ENCODE measurements at regions not wholly inside any gene's neighbourhood (a gene's known extent, or its start where the extent isn't known, plus 50 kb on each side); places are given as distances from the start of the nearest gene placed in this dataset.
A peak's percentile ranks its signal among the peaks of the same experiment; 100 is the strongest.

DNA sequence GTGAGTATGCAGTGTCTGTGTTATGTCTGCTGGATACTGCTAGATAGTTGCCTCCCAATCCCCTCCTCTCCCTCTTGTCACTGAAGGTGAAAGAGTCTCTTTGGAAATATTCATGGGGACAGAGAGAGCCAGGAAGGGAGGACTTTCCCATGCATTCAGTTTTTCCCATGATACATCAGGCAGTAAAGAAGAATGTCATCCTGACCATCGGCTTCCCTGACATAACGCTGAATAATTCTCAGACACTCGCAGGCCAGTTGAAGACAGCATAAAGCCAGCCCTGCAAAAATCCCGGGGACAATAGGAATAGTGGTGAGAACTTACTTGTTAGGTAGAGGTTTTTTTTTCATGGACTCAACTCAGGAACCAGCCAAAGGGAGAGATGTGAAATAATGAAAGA, 58.1 kb downstream of the KLF4 start:
- DNase-seq (ENCODE audit: low spot score) = no peak

- DNase-seq (ENCODE audit: low spot score) = no peak
Measured at GRCh38 chr9:107430071-107430470, 59.5 kb downstream of the KLF4 start.

DNA sequence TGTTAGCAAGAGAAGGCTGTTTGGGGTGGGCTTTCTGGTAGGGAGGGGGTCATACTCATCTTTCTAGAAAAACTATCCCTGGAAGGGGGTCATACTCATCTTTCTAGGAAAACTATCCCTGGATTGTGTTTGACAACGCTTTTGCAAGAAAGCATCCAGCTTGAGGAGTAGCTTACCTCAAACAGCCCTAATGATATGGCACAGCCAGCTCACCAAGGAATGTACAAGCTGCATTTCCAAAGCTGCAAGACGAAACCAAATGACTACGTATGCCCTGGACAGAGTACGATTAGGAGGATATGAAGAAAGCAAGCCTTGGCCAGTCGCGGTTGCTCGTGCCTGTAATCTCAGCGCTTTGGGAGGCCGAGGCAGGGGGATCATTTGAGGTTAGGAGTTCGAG, 63.4 kb downstream of the KLF4 start:
- DNase-seq (ENCODE audit: low spot score) = no peak

DNA sequence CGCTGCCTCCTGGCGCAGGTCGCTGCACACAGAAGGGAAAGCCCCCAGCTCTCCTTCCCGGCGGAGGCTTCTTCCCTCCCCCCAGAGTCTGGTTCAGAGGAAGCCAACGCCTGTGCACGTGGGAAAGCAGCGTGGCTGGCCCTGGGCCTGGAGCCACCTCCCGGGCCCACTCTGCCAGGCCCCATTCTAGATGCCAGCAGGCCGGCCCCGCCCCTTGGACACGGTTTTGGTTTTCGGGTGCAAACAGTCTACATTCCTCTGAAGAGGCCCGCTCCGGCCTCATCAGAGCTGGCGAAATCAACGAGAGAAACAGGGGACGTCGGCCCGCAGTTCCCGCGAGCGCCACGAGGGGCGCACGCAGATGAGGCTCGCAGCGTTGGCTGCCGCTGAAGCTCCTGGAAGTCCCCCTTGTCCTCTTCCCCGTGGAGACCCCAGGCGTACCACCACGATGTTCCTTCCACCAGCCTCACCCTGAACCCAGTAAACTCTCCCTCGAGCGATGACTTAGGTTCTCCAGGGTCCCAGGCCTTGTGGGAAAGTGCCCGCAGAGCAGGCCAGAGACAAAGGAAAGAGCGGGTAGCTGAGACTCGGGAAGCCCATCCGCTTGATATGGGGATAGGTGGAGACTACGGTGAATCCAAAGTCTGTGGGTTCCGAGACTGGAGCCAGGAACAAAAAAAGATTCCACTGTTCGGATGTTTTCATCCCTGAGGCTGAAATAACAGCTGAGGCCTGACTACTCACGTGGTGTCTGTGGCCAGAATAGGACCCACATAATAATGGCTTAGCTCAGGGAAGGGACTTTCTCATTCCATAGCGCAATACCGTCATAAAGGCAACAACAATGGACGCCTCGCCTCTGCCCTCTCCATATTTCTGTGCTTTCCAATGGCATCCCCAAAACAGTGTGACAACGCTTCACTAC, 64.2 kb downstream of the KLF4 start:
- peak; percentile 37 for DNase-seq (ENCODE audit: low spot score)

- no peak for DNase-seq (ENCODE audit: low spot score)
Measured at GRCh38 chr9:107423540-107423939, 66.0 kb downstream of the KLF4 start.

GRCh38 chr9:107422189-107423185, 67.1 kb downstream of the KLF4 start:
- peak; percentile 39 for DNase-seq (ENCODE audit: low spot score)

- no peak for DNase-seq (ENCODE audit: low spot score)
Measured at GRCh38 chr9:107410420-107410819, 79.1 kb downstream of the KLF4 start.

DNA sequence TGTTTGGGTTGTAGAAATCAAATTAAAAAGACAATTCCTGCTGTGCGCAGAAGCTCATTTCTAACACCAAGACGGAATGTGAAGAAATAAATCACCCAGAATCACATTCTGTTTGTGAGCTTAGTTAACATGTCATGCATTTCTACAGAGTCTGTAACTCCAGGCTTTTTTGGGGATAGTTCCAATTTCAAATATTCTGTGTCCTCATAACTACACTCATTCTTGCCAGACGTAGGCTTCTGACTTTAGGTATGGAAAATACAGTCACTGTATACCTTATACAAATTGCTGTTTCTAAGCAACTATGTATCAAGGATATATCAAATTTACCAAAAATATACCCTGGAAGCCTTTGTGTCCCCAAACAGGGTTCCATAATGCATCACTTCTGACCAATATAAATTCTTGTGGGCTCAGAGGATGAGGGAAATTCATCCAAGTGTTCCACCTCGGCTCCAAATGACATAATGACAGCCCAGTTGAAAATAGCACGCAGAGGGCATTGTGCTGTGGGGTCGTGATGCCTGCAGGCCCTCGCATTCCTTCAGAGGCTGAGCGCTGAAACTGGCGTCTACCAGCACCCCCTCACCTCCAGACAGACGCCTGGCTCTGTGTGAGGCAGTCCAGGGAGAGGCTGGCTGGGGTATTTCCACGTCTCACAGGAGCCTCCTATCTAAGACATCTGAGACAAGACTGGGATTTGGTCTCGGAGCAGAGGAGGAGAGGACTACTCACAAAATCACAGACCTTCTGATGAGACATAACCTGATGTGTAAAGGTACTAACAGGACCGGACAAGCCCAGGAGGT, 79.8 kb downstream of the KLF4 start:
- DNase-seq (ENCODE audit: low spot score) = no peak

DNA sequence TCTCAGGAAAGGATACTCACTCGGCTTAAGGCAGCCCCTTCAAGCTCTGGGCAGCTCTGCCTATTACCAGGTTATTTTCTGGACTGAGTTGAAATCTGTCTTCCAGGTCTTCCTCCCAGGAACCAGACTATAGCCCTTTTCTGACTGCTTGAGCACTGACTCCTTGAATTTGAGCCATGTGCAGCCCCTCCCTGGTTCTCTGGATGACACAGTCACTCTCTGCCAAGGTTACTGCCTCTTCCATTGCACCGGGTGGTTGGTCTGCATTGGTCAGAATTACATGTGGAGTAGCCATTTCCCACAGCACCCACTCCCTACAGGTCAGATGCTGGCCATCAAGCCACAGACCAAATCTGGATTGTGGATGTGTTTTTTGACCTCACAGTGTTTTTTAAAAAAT, 81.9 kb downstream of the KLF4 start:
- DNase-seq (ENCODE audit: low spot score) = no peak

- no peak for DNase-seq (ENCODE audit: low spot score)
Measured at GRCh38 chr9:107405511-107405910, 84.1 kb downstream of the KLF4 start.

GRCh38 chr9:107404736-107405135, 84.8 kb downstream of the KLF4 start:
- DNase-seq (ENCODE audit: low spot score) = no peak

DNA sequence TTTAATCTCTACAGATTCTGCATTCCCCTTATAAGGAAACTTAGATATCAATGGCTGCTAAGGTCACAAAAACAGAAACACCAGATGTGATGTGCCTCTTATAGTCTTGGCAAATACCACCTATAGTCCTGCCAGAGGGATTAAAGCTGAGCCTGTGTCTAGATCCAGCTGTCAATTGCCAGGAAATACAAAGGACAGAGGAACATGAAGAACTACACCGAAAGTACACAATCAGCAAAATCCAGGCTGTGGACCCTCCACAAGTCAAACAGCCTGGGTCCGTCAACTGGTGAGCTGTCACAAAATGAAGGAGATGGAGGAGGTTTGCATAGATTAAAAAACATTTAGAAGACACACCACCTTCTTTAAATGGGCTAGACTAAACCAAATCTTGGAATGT, 85.4 kb downstream of the KLF4 start:
- no peak for DNase-seq (ENCODE audit: low spot score)

- DNase-seq (ENCODE audit: low spot score) = no peak
Measured at GRCh38 chr9:107397076-107398044, 92.2 kb downstream of the KLF4 start.

DNA sequence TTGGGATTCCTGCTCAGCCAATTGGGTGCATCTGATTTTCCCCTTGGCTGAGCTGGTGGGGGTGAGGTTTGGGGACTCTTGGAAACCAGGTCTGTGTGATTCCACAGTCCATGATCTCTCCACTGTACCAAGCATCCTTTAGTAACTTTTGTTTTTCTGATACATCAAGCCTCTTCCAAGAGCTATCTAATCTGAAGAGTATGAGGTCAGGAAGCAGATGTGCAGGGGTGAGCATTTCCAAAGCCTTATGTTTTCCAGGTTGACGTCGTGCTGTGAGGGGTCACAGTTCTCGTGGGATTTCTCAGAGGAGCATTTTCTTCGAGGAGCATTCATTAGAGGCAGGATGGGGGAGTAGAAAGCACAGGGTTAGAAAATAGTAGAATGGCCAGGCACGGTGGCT, 95.3 kb downstream of the KLF4 start:
- no peak for DNase-seq (ENCODE audit: low spot score)

GRCh38 chr9:107390778-107391177, 98.8 kb downstream of the KLF4 start:
- DNase-seq (ENCODE audit: low spot score) = no peak

- no peak for DNase-seq (ENCODE audit: low spot score)
Measured at GRCh38 chr9:107390279-107390678, 99.3 kb downstream of the KLF4 start.

DNA sequence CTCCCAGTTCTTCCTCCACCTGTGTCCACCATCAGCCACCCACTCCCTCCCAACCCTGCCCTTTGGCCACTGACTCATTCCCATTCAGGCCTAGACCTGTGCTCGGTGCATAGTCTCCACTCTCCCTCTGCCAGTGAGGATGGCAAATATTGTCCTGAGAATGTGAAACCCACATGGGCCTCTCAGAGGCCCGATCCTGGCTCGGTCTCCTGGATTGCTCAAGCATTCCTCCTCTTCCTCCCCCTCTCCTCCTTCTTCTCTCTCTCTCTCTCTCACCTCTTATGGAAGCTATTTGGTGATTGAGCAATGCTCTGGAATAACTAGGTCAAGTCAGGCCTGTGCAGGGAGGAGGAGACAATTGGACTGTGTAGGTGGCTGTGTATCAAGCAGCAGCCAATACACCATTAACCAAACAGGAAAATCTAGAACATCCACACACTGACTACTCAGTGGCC, 99.9 kb downstream of the KLF4 start:
- no peak for DNase-seq (ENCODE audit: low spot score)

GRCh38 chr9:107388890-107389289, 100.7 kb downstream of the KLF4 start:
- no peak for DNase-seq (ENCODE audit: low spot score)

DNA sequence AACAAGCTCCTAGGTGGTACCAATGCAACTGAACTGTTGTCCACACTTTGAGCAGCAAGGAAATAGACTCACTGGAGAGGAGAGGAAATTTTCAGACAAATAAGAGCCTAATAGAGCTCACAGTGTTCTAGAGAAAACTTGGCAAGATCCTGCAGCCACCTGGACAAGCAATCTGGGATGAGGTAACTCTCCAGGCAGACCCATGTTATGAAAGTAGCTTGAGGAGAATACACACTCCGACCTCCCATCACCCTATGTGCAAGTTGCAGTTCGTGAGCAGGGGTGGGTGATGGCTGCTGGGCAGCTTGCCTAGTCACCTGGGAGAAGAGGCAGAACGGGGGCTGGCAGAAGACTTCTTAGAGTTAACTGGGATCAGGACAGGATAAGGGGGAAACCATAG, 102.2 kb downstream of the KLF4 start:
- DNase-seq (ENCODE audit: low spot score) = no peak

GRCh38 chr9:107386396-107386795, 103.2 kb downstream of the KLF4 start:
- no peak for DNase-seq (ENCODE audit: low spot score)

Measured in kidney capillary endothelial cell (primary cell).